ENCODE measurements at regions not wholly inside any gene's neighbourhood (a gene's known extent, or its start where the extent isn't known, plus 50 kb on each side); places are given as distances from the start of the nearest gene placed in this dataset.
A peak's percentile ranks its signal among the peaks of the same experiment; 100 is the strongest.
"Not testable (repeated sequence)": the region's sequence is repeated elsewhere in the genome, so short reads cannot be mapped to it uniquely, and the experiment has no call there.

- DNase-seq = no peak
Measured at GRCh38 chr18:33853187-33853586, 275.2 kb downstream of the ASXL3 start.

- DNase-seq = no peak
Measured at GRCh38 chr18:33851546-33852078, 273.6 kb downstream of the ASXL3 start.

DNA sequence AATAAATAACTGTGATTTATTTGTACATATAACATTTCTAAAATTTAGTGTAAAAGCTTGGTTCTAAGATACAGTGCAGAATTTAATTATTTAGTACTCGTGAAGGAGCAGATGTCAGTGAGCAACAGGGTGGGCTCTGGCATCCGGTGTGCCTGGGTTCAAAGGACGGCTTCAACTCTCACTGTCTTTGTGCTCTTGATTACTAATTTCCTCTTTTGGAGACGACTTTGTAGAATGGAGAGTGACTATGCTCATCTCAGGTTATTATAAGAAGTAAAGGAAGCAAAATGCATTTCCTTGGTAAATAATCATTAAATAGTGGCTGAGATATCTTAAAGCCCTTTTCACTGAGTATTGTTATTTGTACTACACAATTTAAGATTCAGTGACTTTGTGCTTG lies 271.7 kb downstream of the ASXL3 start:
- no peak for DNase-seq

DNA sequence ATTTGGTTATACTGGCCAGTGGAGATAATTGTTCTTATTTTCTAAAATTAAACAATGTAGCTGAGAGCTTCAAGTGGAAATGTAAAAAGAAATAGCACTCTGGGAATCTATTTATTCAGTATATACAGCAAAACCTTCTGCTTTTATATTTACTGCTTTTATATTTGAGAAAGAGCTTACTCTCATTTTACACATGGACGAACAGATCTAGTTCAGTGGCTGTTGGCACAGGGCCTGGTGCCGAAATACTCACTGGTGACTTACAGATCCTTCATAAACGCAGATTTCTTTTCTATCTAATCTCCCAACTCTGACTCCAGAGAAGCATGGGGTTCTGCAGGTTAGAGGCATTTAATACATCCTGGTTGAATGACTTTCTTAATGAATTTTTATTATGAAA lies 266.2 kb downstream of the ASXL3 start:
- no peak for DNase-seq

- DNase-seq = no peak
Measured at GRCh38 chr18:33841221-33841967, 263.4 kb downstream of the ASXL3 start.

DNA sequence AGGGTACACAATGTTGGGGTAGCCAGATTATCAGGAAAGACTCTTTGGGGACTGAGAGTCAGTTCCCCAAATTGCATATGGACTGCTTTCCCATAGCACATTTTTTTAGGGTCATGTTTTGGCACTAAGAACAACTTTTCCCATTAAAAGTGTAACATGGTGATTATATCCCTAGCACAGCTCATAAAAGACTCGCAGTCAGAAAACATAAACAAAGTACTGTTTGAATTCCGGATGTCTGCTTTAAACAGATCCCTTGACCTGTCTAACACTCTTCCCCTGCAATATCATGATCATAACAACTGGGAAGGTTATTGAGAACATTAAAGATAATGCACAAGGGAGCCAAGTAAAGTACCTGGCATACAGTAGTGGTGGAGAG lies 262.2 kb downstream of the ASXL3 start:
- DNase-seq = no peak

DNA sequence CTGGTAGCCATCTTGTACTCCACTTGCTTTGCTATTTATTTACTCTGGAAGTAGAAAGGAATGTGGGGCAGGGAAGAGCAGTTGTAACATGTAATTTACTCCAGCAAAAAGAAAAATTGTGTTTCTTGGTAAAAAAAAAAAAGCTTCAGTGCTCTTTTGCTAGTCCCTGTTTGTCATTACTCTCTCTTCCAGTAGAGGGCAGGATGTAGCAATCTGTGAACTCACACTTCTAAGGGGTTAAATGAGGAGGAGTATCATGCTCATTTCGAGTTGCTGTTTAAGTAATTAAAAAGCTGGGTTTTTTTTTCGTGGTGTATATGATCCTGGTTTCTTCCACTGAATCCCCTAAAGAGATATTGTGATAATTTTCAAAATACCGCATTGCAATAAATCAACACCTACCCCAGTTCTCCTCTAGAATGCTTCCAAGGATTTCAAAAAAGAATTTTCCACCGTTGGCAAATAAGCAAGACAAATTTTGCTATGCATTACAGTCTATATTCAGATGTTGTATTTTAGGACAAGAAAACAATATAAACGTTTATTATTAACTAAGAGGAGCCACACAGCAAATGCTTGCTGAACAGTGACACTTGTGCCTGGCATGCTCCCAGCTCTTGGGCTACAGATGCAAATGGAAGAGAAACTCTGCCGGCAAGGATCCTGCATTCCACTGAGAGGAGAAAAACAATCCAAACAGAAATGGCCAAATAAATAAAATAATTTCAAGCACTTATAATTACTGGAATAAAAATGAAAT lies 261.6 kb downstream of the ASXL3 start:
- peak; percentile 63 to 77 for DNase-seq

DNA sequence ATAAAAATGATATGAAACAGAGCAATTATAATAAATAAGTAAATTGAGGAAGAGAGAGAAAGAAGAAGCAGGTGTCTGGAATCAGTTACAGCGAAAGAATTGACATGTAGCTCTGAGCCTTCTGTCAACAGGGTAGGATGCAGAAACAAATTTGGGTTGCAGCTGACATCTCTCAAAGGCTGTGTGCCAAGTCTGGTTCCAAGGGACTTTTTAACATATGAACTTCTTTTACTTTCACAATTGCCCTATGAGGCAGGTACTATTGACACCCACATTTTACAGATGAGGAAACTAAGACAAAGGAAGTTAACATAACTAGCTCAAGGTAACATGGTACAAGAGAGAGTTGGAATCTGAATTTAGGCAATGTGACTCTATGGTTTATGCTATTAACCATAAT lies 260.0 kb downstream of the ASXL3 start:
- no peak for DNase-seq

DNA sequence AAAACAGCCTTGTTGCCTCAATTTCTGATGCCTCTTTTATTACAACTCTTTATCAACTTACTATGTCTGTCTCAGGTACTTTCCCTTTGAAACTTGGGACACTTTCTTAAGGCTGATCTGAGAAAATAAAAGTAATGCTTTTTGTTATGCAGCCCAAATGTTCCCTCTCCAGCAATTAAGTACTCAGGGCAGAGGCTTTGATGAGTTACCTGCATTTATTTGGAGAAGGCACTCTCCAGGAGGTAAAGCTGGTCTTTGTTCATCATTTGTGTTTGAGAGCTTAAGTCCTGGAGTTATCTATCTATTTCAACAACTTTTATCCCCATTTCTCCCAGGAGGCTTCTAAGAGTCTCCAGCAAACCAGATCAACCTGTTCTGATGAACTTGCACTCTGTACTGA lies 259.2 kb downstream of the ASXL3 start:
- no peak for DNase-seq

DNA sequence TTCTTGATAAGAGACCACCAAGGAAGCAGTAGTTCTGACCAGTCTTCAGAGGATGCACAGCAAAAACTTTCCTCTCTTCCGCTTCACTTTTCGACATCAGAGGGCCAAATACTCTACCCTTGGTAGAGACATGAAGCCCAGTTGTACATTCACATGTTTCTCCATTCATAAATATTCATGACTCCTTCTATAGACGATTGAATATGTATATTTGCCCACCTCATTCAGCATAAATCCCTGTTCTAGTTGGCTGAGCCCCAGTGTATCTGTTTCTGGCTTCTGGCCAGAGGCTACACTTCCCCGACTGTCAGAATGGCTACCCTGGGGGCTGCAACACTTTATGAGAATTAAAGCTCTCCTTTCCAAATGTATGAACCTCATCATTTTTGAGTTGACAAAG lies 258.5 kb downstream of the ASXL3 start:
- no peak for DNase-seq

DNA sequence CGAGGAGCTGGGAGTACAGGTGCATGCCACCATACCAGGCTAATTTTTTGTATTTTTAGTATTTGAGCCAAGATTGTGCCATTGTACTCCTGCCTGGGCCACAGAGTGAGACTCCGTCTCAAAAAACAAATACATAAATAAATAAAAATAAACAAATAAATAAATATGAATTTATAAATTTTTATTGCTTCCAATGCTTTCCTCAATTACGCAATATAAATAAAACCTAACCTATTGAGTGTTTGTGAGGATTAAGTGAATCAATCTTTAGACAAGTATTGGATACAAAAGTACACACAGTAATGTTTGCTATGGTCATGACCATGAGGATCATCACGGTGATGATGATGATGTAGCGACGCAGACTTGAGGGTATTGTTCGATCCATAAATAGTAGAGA lies 257.4 kb downstream of the ASXL3 start:
- DNase-seq = no peak

DNA sequence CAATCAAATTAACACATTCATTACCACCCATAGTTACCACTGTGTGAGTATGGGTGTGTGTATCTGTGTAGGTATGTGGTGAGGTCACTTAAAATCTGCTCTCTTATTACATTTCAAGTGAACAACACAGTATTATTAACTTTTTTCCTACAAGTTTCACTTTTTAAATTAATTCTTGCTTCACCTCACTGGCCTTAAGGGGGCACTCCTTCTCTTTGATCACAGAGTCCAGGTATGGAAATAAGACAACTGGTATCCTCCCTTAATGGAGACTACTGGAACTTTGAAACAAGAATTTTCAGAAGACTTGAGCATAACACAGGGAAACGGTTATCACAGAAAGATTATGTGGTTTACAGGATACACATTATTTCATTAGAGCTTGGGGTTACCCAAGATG lies 255.8 kb downstream of the ASXL3 start:
- peak; percentile 4 to 11 for DNase-seq

DNA sequence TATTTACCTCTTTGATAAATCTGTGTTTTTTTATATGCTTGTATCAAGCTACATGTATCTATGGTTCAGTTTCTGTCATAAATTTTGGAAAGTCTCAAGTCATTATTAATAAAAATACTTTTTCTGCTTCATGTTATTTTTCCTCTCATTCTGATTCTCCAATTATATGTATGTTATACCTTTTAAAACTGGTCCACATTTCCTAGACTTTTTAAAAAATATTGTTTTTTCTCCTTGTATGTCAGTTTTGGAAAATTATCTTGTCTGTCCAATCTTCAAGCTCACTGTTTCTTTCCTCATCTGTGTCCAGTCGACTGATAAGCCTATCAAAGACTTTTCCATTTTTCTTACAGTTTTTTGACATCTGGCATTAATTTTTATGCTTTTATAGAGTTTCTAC lies 253.4 kb downstream of the ASXL3 start:
- DNase-seq = no peak

DNA sequence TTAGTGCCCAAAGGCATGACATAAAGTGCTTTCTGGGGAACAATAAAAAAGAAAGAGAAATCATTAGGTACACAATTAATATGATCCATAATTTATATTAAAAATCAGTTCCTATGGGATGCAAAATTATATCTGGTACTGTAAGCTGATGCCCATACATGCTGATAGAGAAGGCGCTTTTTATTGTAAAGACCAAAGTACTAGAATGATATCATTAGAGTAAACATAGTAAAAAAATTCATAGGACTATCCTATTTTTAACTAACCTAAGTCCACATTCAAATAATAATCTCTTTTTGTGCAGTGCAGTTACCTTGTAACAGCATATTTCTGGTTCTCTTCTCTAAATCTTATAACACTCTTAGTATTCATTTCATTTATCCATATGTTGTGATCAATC lies 252.2 kb downstream of the ASXL3 start:
- no peak for DNase-seq

DNA sequence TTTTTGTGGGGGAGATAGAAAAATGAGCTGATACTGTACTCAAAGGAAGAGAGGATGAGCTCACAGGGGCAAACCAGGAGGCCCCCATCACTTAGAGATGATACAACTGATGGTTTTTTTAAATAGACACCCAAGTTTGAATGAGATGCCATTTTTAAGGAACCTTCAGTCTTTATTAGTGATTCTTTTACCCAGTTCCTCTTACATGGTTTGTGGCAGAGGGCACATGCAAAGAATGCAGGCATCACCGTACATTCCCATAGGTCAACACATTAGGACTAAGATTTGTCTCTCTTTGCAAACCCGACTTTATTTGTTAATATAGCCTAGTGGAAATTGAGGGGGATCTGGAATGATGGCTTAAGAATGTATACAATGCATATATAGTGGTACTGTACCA lies 250.9 kb downstream of the ASXL3 start:
- DNase-seq = no peak

DNA sequence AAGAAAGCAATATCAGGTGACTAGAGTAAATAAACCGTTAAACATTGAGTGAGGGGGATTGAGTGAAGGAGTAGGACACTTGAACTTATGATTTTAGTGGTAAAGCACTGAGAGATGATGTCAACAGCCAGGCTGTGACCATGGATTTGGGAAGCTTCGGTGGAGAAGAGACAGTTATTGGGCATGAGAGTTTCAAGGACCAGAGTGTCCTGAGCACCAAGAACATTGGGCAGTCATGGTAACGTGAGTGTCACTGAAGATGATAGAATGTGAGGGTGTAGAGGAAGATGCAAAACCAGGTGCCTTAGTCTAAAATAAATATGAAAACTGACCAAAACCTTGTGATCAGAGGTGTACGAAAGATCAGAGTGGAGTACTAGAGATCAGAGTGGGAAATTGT lies 248.1 kb downstream of the ASXL3 start:
- no peak for DNase-seq

DNA sequence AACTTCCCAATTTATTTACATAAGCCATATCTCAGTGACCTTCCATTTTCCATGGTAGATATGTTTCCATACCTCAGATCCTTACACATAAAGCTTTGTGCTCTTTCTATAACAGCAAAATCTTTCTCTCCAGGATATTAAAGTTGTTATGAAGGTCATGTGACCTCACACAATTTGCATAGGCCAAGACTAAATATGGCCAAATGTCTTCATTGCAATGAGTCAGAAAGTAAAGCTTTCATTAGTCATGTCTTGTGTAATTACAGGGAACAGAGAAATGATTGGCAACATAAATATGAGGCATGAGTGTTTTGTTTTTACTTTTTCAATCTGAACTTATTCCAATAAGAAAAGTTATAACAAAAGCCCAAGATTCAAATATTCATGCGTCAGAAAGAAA lies 243.5 kb downstream of the ASXL3 start:
- DNase-seq = no peak

DNA sequence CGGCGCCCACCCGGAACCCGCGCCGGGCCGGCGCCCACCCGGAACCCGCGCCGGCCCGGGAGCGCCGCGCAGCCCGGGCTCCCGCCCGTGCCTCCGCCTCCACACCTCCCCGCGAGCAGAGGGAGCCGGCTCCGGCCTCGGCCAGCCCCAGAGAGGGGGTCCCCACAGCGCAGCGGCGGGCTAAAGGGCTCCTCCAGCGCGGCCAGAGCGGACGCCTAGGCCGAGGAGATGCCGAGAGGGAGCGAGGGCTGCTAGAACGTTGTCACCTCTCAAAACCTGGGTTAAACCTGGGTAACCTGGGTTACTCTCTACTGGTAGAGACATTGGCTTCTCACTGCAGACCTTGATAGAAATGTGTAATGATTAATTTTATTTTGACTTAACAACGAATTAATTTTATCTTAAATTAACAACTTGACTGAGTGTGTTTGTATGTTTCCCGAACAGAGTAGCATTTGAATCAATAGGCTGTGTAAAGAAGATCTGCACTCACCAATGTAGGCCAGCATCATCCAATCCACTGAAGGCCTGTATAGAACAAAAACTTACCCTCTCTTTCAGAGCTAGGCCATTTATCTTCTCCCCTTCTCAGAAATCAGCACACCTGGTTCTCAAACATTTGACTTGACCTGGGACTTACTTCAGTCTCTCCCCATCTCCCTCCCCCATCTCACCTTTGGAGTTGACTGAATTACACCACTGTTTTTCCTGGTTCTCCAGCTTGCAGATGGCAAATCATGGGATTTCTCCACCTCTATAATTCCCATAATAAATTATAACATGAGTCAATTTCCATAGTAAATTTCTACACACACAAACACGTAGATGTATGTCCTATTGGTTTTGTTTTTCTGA lies 242.7 kb downstream of the ASXL3 start:
- no peak for DNase-seq

- not testable (repeated sequence) for DNase-seq
Measured at GRCh38 chr18:33819692-33820343, 241.8 kb downstream of the ASXL3 start.

DNA sequence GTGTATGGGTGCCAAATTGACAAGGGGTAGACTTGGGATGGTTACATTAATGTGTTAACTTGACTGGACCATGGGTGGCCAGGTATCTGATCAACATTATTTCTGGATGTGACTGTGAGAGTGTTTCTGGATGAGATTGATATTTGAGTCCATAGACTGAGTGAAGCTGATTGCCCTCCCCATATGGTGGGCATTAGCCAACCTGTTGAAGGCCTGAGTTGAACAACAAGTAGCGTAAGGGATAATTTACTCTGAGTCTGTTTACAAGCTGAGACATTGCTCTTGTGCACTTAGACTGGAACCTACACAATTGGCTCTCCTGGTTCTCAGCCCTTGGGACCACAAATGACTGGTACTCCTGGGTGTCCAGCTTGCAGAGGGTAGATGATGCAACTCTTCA lies 240.1 kb downstream of the ASXL3 start:
- DNase-seq = no peak

DNA sequence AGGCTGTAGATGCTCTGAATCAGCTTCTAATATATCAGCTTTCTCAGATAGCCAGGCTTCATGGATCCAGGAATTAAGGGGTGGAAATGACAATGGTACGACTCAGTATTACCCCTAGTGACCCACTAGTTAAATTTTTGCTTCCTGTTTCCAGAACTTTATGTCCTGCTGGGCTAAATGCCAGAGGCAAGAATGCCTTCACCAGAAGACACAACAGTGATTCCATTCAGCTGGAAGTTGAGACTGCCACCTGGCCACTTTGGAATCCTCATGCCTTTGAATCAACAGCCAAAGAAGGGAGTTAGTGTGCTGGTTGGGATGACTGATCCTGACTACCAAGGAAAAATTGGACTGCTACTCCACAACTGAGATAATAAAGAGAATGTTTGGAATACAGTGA lies 239.1 kb downstream of the ASXL3 start:
- DNase-seq = no peak

DNA sequence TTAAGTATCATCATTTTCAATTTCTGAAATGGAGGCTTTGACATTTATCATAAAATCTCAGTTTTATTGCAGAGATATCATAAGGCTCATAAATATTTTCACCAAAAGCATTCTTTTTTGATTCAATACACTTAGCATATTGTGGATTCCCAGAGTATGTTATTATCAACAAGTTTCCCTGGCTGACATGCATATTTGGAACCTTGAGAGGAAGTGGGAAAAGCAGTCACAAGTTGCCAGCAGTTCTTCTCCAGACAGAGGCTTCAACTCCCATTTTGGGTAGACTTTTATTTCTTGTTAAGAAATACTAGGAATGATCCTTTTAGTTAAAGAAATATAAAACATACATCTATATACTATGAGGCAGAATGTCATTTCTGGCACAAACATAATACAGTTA lies 236.5 kb downstream of the ASXL3 start:
- no peak for DNase-seq

DNA sequence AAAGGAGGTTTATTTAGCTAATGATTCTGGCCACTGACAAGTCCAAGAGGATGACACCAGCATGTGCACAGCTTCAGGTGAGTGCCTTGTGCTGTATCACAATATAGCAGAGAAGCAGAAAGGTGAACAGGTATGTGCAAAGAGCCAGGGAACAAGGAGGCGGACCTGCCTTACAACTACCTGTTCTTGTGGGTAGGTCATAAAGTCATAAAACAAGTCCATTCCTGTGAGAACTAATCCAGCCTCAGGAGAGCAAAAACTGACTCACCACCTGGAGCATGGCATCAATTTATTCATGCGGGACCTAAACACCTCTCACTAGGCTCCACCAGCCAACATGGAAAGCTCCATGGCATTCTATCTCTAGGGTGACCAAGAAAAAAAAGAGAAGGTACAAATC lies 234.2 kb downstream of the ASXL3 start:
- DNase-seq = no peak

Data from Kasumi-1 (cell line).